ENCODE measurements at regions not wholly inside any gene's neighbourhood (a gene's known extent, or its start where the extent isn't known, plus 50 kb on each side); places are given as distances from the start of the nearest gene placed in this dataset.

GRCh38 chr12:25637752-25638151, 84.7 kb upstream of the LMNTD1 start:
- TF ChIP-seq ZNF274 (IDR thresholded peaks at IDR 0.05; ENCODE audit: low read depth, low read length) (no peak), SUZ12 (IDR thresholded peaks at IDR 0.05; ENCODE audit: extremely low read depth, insufficient read depth, insufficient read length) (no peak)
